Duodenal mucosa (tissue), 2 donors: ENCODE measurements at regions not wholly inside any gene's neighbourhood (a gene's known extent, or its start where the extent isn't known, plus 50 kb on each side); places are given as distances from the start of the nearest gene placed in this dataset.

Source experiments
- H3K27ac ChIP-seq: one replicate; pipeline ENCODE4 v1.7.0; 2013; ENCODE audit warnings: low read depth, low read length
- H3K27me3 ChIP-seq, 2 donors: one replicate each; pipeline ENCODE4 v1.7.0; 2013; ENCODE audit warnings: low read length in 2 of 2, control low read depth in 1 of 2; ENCODE audit not compliant: insufficient read depth in 2 of 2, control insufficient read depth in 1 of 2
- H3K36me3 ChIP-seq, 2 donors: one replicate each; pipeline ENCODE4 v1.7.0; 2013; ENCODE audit warnings: low read length in 2 of 2, control low read depth in 1 of 2; ENCODE audit not compliant: insufficient read depth in 2 of 2, control insufficient read depth in 1 of 2
- H3K4me1 ChIP-seq, 2 donors: one replicate each; pipeline ENCODE4 v1.7.0; 2013; ENCODE audit warnings: low read length in 2 of 2, control low read depth in 1 of 2; ENCODE audit not compliant: insufficient read depth in 2 of 2, control insufficient read depth in 1 of 2
- H3K4me3 ChIP-seq, 2 donors: one replicate each; pipeline ENCODE4 v1.7.0; 2013; ENCODE audit warnings: low read length in 2 of 2, low read depth in 1 of 2
- H3K9ac ChIP-seq, 2 donors: one replicate each; pipeline ENCODE4 v1.7.0; 2013; ENCODE audit warnings: low read length in 2 of 2, low read depth in 1 of 2
- H3K9me3 ChIP-seq, 2 donors: one replicate each; pipeline ENCODE4 v1.7.0; 2013; ENCODE audit warnings: low read length in 2 of 2, control low read depth in 1 of 2; ENCODE audit not compliant: control insufficient read depth in 1 of 2

GRCh38 chr2:38438883-38439612 lies 62.0 kb upstream of the ATL2 start:
- H3K27ac ChIP-seq: no peak overlapping the region
- H3K9me3 ChIP-seq: no peaks in the 10 kb centered on the region
- no peaks in the 10 kb centered on the region for H3K27me3 ChIP-seq
- no peak overlapping the region for H3K4me3 ChIP-seq
- no peak overlapping the region for H3K9ac ChIP-seq
- no peaks in the 10 kb centered on the region for H3K36me3 ChIP-seq
- H3K4me1 ChIP-seq: peaks cover 5 to 9% of the 10 kb centered on the region in 2 donors

GRCh38 chr2:38438133-38438882 lies 61.2 kb upstream of the ATL2 start:
- Histone ChIP-seq H3K9ac (no peak overlapping the region), H3K27ac (no peak overlapping the region), H3K36me3 (no peaks in the 10 kb centered on the region), H3K4me3 (no peak overlapping the region), H3K9me3 (no peaks in the 10 kb centered on the region), H3K4me1 (peaks cover 5 to 9% of the 10 kb centered on the region in 2 donors), H3K27me3 (no peaks in the 10 kb centered on the region)

- Histone ChIP-seq H3K36me3 (no peaks in the 10 kb centered on the region), H3K9ac (no peak overlapping the region), H3K4me3 (no peak overlapping the region), H3K27me3 (no peaks in the 10 kb centered on the region), H3K9me3 (no peaks in the 10 kb centered on the region), H3K4me1 (peaks cover 5 to 9% of the 10 kb centered on the region in 2 donors), H3K27ac (no peak overlapping the region)
These were observed 59.2 kb upstream of the ATL2 start for GRCh38 chr2:38436227-38436664.

- Histone ChIP-seq H3K9ac (no peak overlapping the region), H3K4me1 (peaks cover 2 to 4% of the 10 kb centered on the region in 2 donors), H3K27me3 (no peaks in the 10 kb centered on the region), H3K36me3 (no peaks in the 10 kb centered on the region), H3K4me3 (no peak overlapping the region), H3K27ac (no peak overlapping the region), H3K9me3 (no peaks in the 10 kb centered on the region)
These were observed 58.7 kb upstream of the ATL2 start for GRCh38 chr2:38435775-38436174.

GRCh38 chr2:38434595-38434994 lies 57.5 kb upstream of the ATL2 start:
- no peaks in the 10 kb centered on the region for H3K27me3 ChIP-seq
- H3K9me3 ChIP-seq: no peaks in the 10 kb centered on the region
- H3K4me3 ChIP-seq: no peak overlapping the region
- H3K36me3 ChIP-seq: no peaks in the 10 kb centered on the region
- no peaks in the 10 kb centered on the region for H3K4me1 ChIP-seq
- no peak overlapping the region for H3K27ac ChIP-seq
- H3K9ac ChIP-seq: no peak overlapping the region

- no peaks in the 10 kb centered on the region for H3K36me3 ChIP-seq
- no peaks in the 10 kb centered on the region for H3K27me3 ChIP-seq
- no peak overlapping the region for H3K27ac ChIP-seq
- no peaks in the 10 kb centered on the region for H3K4me1 ChIP-seq
- H3K9me3 ChIP-seq: no peaks in the 10 kb centered on the region
- H3K9ac ChIP-seq: no peak overlapping the region
- no peak overlapping the region for H3K4me3 ChIP-seq
These were observed 56.5 kb upstream of the ATL2 start for GRCh38 chr2:38433607-38433975.

GRCh38 chr2:38432820-38433606 lies 55.9 kb upstream of the ATL2 start:
- H3K4me3 ChIP-seq: no peak overlapping the region
- H3K9ac ChIP-seq: no peak overlapping the region
- no peaks in the 10 kb centered on the region for H3K27me3 ChIP-seq
- no peaks in the 10 kb centered on the region for H3K9me3 ChIP-seq
- peak overlapping the region; percentile 26 for H3K27ac ChIP-seq
- no peaks in the 10 kb centered on the region for H3K36me3 ChIP-seq
- no peaks in the 10 kb centered on the region for H3K4me1 ChIP-seq

- no peaks in the 10 kb centered on the region for H3K4me1 ChIP-seq
- no peak overlapping the region for H3K9ac ChIP-seq
- H3K27me3 ChIP-seq: no peaks in the 10 kb centered on the region
- H3K9me3 ChIP-seq: no peaks in the 10 kb centered on the region
- no peaks in the 10 kb centered on the region for H3K36me3 ChIP-seq
- H3K27ac ChIP-seq: no peak overlapping the region
- no peak overlapping the region for H3K4me3 ChIP-seq
These were observed 53.6 kb upstream of the ATL2 start for GRCh38 chr2:38430597-38431207.

GRCh38 chr2:38430196-38430595 lies 53.1 kb upstream of the ATL2 start:
- Histone ChIP-seq H3K36me3 (no peaks in the 10 kb centered on the region), H3K4me3 (no peak overlapping the region), H3K27me3 (no peaks in the 10 kb centered on the region), H3K9me3 (no peaks in the 10 kb centered on the region), H3K9ac (no peak overlapping the region), H3K4me1 (no peaks in the 10 kb centered on the region), H3K27ac (no peak overlapping the region)

GRCh38 chr2:38427936-38428335 lies 50.9 kb upstream of the ATL2 start:
- Histone ChIP-seq H3K4me3 (no peak overlapping the region), H3K27me3 (no peaks in the 10 kb centered on the region), H3K9ac (no peak overlapping the region), H3K36me3 (no peaks in the 10 kb centered on the region), H3K27ac (no peak overlapping the region), H3K4me1 (no peaks in the 10 kb centered on the region), H3K9me3 (no peaks in the 10 kb centered on the region)
